ENCODE measurements at regions not wholly inside any gene's neighbourhood (a gene's known extent, or its start where the extent isn't known, plus 50 kb on each side); places are given as distances from the start of the nearest gene placed in this dataset.

DNA sequence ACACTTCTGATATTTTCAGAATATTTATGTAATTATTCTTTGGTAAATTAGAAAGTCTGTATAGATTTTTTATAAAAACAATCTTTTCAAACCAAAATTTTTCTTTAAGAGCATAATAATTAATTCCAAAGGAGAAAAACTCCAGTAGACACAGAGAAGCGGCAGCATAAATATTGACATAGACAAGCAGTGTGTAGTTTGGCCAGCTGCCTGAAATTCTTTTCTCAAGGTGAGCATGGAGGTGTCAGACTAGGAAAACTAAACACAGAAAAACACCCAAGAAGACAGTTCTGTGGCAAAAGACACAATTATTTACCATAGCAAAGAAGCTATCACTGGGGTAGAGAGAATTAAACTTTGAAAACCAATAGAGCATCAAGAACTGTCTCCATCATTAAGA lies 82.4 kb downstream of the KLF6 start:
- Mint-ChIP-seq H3K36me3 (ENCODE audit: low read depth) (no peaks in the 10 kb centered on the region), H3K4me1 (no peaks in the 10 kb centered on the region), H3K4me3 (no peak overlapping the region), H3K27ac (no peak overlapping the region), H3K27me3 (peaks cover 12% of the 10 kb centered on the region), H3K9me3 (peaks cover 4% of the 10 kb centered on the region)
- CTCF ChIA-PET = interaction anchor here (1.2 kb wide), 1 partner anchor 10 kb away, joined by 5 read pairs; no protein-coding TSS in a partner anchor
- DNase-seq = no peak
- POLR2A ChIA-PET = no interaction called here

DNA sequence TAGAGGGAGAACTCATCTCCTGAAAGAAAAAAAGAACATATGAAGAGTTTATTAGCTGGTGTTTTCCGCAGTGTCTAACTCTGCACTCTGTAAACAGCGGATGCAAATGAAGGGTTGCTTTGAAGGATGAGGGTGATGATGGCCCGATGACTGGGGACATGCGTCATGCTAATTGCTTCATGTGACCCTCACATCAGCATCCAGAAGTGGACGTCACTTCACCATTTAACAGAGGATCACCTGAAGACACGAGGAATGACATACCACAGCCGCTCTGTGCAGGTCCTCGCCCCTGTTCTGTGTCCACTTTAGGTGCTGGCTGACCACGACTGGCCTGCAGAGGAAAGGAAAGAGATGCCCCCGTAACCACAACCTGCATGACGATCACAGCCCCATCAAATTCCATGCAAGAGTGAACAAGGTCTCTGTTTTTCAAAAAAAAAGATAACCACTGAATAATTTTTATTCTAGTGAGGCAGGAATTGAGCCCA lies 82.9 kb downstream of the KLF6 start:
- DNase-seq = no peak
- CTCF ChIA-PET = interaction anchor here (1.2 kb wide), 1 partner anchor 10 kb away, joined by 5 read pairs; no protein-coding TSS in a partner anchor
- Mint-ChIP-seq H3K9me3 (peaks cover 4% of the 10 kb centered on the region), H3K4me1 (no peaks in the 10 kb centered on the region), H3K36me3 (ENCODE audit: low read depth) (no peaks in the 10 kb centered on the region), H3K4me3 (no peak overlapping the region), H3K27me3 (peaks cover 12% of the 10 kb centered on the region), H3K27ac (no peak overlapping the region)
- POLR2A ChIA-PET = no interaction called here

DNA sequence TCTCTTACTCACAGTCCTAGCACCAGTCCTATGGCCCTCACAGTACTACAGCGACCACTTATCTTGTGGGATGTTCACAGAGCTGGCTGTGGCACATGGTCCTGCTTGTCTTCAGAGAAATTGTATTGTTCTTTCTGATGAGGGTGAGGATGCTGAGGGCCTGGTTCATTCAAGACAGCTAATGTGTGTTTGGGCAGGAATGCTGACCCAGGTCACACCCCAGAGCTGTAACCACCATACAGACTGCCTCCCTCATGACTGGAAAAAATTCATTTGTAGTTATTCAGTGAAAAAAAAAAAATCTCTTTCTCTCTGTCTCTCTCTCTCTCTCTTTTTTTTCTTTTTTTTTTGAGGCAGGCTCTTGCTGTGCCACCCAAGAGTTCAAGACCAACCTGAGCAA lies 83.5 kb downstream of the KLF6 start:
- H3K27me3 Mint-ChIP-seq = peaks cover 12% of the 10 kb centered on the region
- CTCF ChIA-PET = interaction anchor here (1.2 kb wide), 1 partner anchor 11 kb away, joined by 5 read pairs; no protein-coding TSS in a partner anchor
- H3K36me3 Mint-ChIP-seq (ENCODE audit: low read depth) = no peaks in the 10 kb centered on the region
- DNase-seq = no peak
- no peaks in the 10 kb centered on the region for H3K4me1 Mint-ChIP-seq
- POLR2A ChIA-PET = no interaction called here
- H3K4me3 Mint-ChIP-seq = no peak overlapping the region
- peaks cover 4% of the 10 kb centered on the region for H3K9me3 Mint-ChIP-seq
- no peak overlapping the region for H3K27ac Mint-ChIP-seq

DNA sequence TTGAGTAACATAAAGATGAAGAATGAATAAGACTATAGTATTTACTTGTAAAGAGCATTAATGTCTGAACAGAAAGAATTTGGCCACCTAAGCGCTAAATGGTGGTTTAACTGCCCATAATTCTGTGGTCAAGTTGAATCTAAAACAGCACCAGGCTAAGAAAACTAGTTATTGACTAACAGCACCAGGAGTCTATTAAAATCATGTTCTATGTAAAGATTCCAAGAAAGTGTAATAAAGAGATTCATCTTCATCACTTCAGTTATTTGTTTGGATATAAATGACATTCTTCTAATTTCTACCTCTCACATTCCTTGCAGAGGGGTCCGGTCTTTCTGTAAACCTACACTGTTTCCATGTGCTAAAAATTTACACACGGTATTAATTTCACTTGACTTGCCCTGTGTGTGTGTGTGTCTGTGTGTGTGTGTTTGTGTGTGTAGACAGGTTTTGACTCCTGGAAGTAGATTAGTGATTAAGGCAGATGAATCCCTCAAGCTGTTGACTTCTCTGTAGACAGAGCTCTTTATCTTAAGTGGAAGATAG lies 84.4 kb downstream of the KLF6 start:
- H3K4me3 Mint-ChIP-seq = no peak overlapping the region
- peaks cover 4% of the 10 kb centered on the region for H3K9me3 Mint-ChIP-seq
- POLR2A ChIA-PET = no interaction called here
- no peaks in the 10 kb centered on the region for H3K36me3 Mint-ChIP-seq (ENCODE audit: low read depth)
- no peak for DNase-seq
- H3K4me1 Mint-ChIP-seq = no peaks in the 10 kb centered on the region
- H3K27ac Mint-ChIP-seq = no peak overlapping the region
- CTCF ChIA-PET = no interaction called here
- H3K27me3 Mint-ChIP-seq = peaks cover 12% of the 10 kb centered on the region

DNA sequence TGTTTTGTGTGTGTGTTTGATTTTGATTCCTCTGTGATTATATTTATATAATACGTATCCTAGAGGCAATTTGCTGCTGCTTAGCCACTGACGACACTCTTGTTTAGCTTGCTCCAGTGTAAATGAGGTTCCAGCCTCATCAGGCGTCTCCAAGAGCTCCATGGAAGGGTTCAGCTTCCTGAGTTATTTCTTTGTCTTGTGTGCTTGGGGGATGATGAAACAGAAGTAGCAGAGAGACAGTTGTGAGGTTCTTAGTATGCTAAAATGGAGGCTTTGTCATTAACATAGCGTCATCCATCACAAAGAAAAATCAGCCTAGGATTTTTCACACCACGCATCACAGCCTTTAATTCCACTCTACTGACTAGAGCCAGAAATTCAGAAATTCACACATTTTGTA lies 85.1 kb downstream of the KLF6 start:
- no peak overlapping the region for H3K4me3 Mint-ChIP-seq

DNA sequence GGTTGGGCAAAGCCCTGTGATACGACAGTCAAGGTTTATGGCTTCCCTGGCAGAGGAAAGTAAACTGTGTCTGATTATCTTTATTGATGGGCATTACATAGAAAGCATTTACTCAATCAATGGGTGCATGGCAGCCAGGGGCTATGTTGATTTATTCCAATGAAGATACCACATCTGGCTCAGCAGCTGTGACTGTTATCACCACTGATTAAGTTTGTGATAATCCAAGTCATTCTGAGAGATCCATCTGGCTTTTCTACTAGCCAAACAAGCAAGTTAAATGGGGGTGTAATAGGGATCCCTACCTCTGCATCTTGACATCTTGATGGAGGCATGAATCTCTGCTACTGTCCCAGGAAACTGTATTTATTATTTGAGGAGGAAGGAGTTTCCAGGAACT lies 86.7 kb downstream of the KLF6 start:
- peaks cover 4% of the 10 kb centered on the region for H3K9me3 Mint-ChIP-seq
- H3K27ac Mint-ChIP-seq = no peak overlapping the region
- DNase-seq = no peak
- H3K27me3 Mint-ChIP-seq = peaks cover 9% of the 10 kb centered on the region
- H3K36me3 Mint-ChIP-seq (ENCODE audit: low read depth) = no peaks in the 10 kb centered on the region
- H3K4me3 Mint-ChIP-seq = no peak overlapping the region
- POLR2A ChIA-PET = no interaction called here
- CTCF ChIA-PET = interaction anchor here (0.6 to 2.1 kb wide), 2 partner anchors 22 to 663 kb away, joined by 4 to 5 read pairs; no protein-coding TSS in a partner anchor
- no peaks in the 10 kb centered on the region for H3K4me1 Mint-ChIP-seq

More for the DNA sequence above, 85.1 kb downstream of the KLF6 start:
- CTCF ChIA-PET = interaction anchor here (2.1 kb wide), 1 partner anchor 24 kb away, joined by 5 read pairs; no protein-coding TSS in a partner anchor
- Mint-ChIP-seq H3K4me1 (no peaks in the 10 kb centered on the region), H3K27me3 (peaks cover 12% of the 10 kb centered on the region), H3K36me3 (ENCODE audit: low read depth) (no peaks in the 10 kb centered on the region), H3K27ac (no peak overlapping the region), H3K9me3 (peaks cover 4% of the 10 kb centered on the region)
- DNase-seq = no peak
- POLR2A ChIA-PET = no interaction called here

DNA sequence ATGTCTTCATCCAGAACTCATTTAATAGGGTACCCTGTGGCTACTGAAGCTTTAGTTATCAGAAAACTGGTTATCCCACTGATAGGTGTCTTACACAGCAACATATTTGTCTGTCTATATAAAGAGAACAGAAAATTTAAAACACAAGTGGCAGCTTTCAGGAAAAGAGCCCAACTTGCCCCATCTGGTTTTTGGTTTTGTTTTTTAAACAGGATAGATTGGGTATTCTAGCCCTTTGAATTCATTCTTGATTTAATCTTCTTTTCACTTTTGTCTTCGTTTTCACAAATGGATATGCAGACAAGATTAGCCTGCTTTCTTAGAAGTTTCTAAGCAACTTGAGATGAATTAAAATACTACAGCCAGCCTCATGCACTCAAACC lies 91.3 kb downstream of the KLF6 start:
- Mint-ChIP-seq H3K36me3 (ENCODE audit: low read depth) (no peaks in the 10 kb centered on the region), H3K27ac (no peak overlapping the region), H3K27me3 (peaks cover 2% of the 10 kb centered on the region), H3K4me3 (no peak overlapping the region), H3K9me3 (no peaks in the 10 kb centered on the region), H3K4me1 (peaks cover 1% of the 10 kb centered on the region)
- ChIA-PET CTCF (no interaction called here), POLR2A (no interaction called here)
- DNase-seq = no peak

DNA sequence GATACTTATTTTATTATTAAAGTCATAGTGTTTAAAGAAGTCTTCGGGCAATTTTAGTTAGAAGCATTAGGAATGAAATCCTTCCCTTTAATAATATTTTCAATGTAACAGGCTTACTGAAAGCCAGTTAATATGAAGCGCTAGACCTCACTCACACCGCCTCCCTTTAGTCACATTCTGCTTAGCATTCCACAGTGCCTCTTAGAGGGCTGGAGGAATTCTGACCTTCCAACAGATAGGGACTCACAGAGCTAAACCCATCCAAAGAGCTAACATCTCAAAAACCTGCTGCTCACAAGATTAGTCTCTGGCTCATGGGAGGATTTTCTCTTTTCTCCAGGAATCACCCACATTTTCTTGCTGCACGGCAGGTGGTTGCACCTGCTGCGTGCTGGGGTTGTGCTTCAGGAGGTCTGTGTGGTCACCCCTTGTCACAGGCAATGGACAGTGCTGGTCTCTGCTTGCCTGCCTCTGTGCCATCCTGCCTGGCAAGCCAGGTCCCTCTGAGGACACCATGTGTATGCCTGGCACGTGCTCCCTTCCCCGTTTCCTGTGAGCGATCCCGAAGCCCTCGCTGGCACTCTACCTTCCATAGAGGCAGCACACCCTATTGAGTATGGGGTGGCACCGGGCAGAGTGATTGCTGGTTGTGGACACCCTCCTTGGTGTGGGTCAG lies 91.8 kb downstream of the KLF6 start:
- Mint-ChIP-seq H3K4me1 (peaks cover 1% of the 10 kb centered on the region), H3K9me3 (no peaks in the 10 kb centered on the region), H3K27ac (no peak overlapping the region), H3K27me3 (peaks cover 2% of the 10 kb centered on the region), H3K36me3 (ENCODE audit: low read depth) (no peaks in the 10 kb centered on the region), H3K4me3 (no peak overlapping the region)
- ChIA-PET CTCF (no interaction called here), POLR2A (no interaction called here)
- DNase-seq = no peak

DNA sequence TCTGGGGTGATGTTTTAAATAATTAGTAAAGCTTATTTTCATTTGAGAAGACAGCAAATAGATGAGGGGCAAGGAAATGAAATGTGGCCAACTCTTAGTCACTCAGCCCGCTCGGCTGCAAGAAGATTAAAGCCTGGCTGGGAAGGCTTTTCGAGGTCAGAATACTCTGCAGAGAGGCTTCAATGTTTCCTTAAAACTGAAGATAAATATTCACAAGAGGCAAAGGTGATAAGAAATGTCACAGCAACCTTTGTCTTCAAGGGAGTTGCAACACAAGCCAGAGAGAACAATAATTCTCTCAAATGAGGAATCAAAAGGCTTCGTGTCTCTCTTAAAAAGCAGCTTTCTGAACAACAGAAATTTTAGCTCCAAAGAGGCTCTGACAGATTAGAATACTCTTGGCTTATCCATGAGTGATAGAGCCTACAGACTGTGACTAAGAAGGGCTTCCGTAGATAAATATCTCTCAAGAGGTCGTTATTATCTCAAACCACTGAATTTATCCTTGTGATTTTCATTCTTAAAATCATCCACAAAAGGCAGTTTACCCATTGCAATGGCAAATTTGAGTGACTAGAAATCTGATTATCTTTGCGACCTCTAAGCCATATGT lies 92.5 kb downstream of the KLF6 start:
- CTCF ChIA-PET = no interaction called here
- no peaks in the 10 kb centered on the region for H3K27me3 Mint-ChIP-seq
- no peaks in the 10 kb centered on the region for H3K36me3 Mint-ChIP-seq (ENCODE audit: low read depth)
- DNase-seq = no peak
- H3K9me3 Mint-ChIP-seq = no peaks in the 10 kb centered on the region
- no peak overlapping the region for H3K4me3 Mint-ChIP-seq
- peaks cover 1% of the 10 kb centered on the region for H3K4me1 Mint-ChIP-seq
- no peak overlapping the region for H3K27ac Mint-ChIP-seq
- POLR2A ChIA-PET = no interaction called here

DNA sequence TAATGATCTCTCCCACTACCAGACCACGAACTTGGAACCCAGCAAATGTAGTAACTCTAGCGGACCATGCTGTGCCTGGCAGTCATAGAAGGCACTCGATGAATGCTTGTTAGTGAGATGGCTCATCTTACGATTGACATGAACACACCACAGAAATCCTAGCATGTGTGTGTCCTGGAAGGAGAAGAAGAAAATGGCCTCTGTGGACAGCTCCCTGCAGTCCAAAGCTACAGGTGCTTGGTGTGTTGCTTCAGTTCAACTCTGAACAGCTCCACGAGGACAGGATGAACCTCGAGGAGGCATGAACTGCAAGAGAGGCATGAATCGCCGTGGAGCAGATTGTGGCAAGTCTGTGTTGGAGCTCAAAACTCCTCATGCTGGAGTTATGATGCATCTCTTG lies 93.5 kb downstream of the KLF6 start:
- H3K27me3 Mint-ChIP-seq = no peaks in the 10 kb centered on the region
- no peak for DNase-seq
- no peak overlapping the region for H3K27ac Mint-ChIP-seq
- no peaks in the 10 kb centered on the region for H3K36me3 Mint-ChIP-seq (ENCODE audit: low read depth)
- peaks cover 1% of the 10 kb centered on the region for H3K4me1 Mint-ChIP-seq
- CTCF ChIA-PET = no interaction called here
- H3K4me3 Mint-ChIP-seq = no peak overlapping the region
- POLR2A ChIA-PET = no interaction called here
- H3K9me3 Mint-ChIP-seq = no peaks in the 10 kb centered on the region

DNA sequence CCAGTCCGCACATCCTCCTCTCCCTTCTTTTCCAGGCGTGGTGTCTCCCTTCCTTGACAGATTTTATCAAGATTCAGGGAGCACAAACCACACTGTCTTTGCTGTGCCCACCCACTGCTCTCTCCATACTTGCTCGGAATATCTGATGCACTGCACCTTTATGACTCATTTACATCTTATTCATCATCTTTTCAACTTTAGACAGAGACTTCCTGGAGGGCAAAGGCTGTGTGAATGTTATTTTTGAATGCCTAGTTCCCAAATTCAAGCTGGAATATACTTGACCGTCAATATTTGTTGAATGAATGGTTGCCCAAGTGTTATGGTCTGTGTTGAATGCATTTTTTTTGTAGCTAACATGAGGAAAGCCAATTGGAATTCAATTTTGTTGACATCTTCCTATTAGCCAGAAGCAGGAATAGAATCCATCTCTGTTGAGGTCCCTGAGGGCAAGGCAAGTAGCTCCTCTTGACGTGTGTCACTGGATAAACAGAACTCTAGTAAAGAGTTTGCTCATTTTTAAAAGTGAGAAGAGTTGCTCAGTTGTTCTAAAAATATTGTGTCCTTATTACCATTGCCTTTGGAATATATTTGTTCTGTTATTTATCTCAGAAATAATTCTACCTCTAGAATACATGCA lies 95.0 kb downstream of the KLF6 start:
- no peak overlapping the region for H3K27ac Mint-ChIP-seq
- POLR2A ChIA-PET = no interaction called here

DNA sequence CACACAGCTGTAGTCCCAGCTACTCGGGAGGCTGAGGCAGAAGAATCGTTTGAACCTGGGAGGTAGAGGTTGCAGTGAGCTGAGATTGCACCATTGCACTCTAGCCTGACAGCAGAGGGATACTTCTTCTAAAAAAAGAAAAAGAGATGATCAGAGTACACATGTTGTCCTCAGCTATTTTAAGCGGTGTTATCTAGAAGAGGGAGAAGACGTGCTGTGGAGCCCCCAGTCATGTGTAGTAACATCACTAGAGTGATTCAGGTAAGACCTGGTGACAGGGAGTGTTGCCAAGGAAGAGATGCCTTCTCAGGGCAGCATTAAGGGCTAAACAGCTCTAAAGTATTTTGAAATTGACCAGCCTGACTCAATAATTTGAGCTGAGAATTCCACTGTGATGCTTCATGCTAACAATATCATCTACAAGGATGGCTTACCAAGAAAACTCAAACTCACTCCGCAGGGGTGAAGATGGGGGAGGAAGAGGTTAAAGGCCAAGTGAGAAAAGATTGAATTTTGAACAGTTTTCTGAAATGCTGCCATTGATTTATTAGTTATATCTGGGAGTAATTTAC lies 97.4 kb downstream of the KLF6 start:
- H3K27ac Mint-ChIP-seq = no peak overlapping the region
- H3K4me3 Mint-ChIP-seq = no peak overlapping the region
- DNase-seq = no peak
- no peaks in the 10 kb centered on the region for H3K27me3 Mint-ChIP-seq
- peaks cover 11% of the 10 kb centered on the region for H3K4me1 Mint-ChIP-seq
- H3K36me3 Mint-ChIP-seq (ENCODE audit: low read depth) = no peaks in the 10 kb centered on the region
- ChIA-PET CTCF (interaction anchor here (0.7 kb wide), 1 partner anchor 107 kb away, joined by 3 read pairs; no protein-coding TSS in a partner anchor), POLR2A (no interaction called here)
- H3K9me3 Mint-ChIP-seq = no peaks in the 10 kb centered on the region

More for the DNA sequence above, 95.0 kb downstream of the KLF6 start:
- no peaks in the 10 kb centered on the region for H3K9me3 Mint-ChIP-seq
- CTCF ChIA-PET = interaction anchor here (1.3 kb wide), 1 partner anchor 31 kb away, joined by 4 read pairs; no protein-coding TSS in a partner anchor
- H3K4me3 Mint-ChIP-seq = no peak overlapping the region
- H3K4me1 Mint-ChIP-seq = peaks cover 6% of the 10 kb centered on the region
- no peak for DNase-seq
- no peaks in the 10 kb centered on the region for H3K27me3 Mint-ChIP-seq
- no peaks in the 10 kb centered on the region for H3K36me3 Mint-ChIP-seq (ENCODE audit: low read depth)

DNA sequence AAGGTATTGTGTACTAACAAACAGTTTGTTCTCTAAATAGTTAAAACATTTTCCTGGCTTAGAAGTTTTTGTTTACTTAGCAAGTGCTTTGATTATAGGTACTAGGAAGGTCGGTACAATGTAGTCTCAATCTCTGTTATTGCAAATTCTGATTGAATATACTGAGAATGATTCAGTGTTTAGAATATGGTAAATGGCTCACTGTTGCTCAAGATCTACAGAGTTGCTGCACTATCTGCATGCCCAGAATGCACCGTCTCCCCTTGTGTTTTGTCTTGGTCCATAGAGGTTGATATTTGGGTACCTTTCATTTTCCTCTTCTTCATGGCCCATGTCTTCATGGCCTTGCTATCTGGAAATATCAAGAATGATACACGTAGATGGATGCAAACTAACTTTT lies 99.6 kb downstream of the KLF6 start:
- ChIA-PET CTCF (no interaction called here), POLR2A (no interaction called here)
- Mint-ChIP-seq H3K36me3 (ENCODE audit: low read depth) (no peaks in the 10 kb centered on the region), H3K9me3 (no peaks in the 10 kb centered on the region), H3K27me3 (no peaks in the 10 kb centered on the region), H3K4me1 (peaks cover 11% of the 10 kb centered on the region), H3K27ac (no peak overlapping the region), H3K4me3 (no peak overlapping the region)
- no peak for DNase-seq
